ENCODE measurements at regions not wholly inside any gene's neighbourhood (a gene's known extent, or its start where the extent isn't known, plus 50 kb on each side); places are given as distances from the start of the nearest gene placed in this dataset.

- Mint-ChIP-seq H3K27ac (no peak overlapping the region), H3K4me3 (no peak overlapping the region), H3K27me3 (no peaks in the 10 kb centered on the region), H3K36me3 (no peaks in the 10 kb centered on the region), H3K9me3 (peaks cover 3% of the 10 kb centered on the region), H3K4me1 (no peaks in the 10 kb centered on the region)
- POLR2A ChIA-PET: no interaction called here
- DNase-seq (no peak), ATAC-seq (ENCODE audit: low read depth) (no peak)
Measured at GRCh38 chr4:84058201-84058600, 440.9 kb downstream of the NKX6-1 start.

GRCh38 chr4:84051639-84052038 lies 447.5 kb downstream of the NKX6-1 start:
- Mint-ChIP-seq H3K27me3 (no peaks in the 10 kb centered on the region), H3K4me3 (no peak overlapping the region), H3K9me3 (no peaks in the 10 kb centered on the region), H3K27ac (no peak overlapping the region), H3K36me3 (no peaks in the 10 kb centered on the region), H3K4me1 (no peaks in the 10 kb centered on the region)
- POLR2A ChIA-PET: no interaction called here
- DNase-seq (no peak), ATAC-seq (ENCODE audit: low read depth) (no peak)

- Mint-ChIP-seq H3K4me1 (no peaks in the 10 kb centered on the region), H3K27me3 (no peaks in the 10 kb centered on the region), H3K9me3 (no peaks in the 10 kb centered on the region), H3K27ac (no peak overlapping the region), H3K4me3 (no peak overlapping the region), H3K36me3 (no peaks in the 10 kb centered on the region)
- POLR2A ChIA-PET: no interaction called here
- no peak for ATAC-seq (ENCODE audit: low read depth)
- DNase-seq: no peak
Measured at GRCh38 chr4:84051089-84051488, 448.0 kb downstream of the NKX6-1 start.

GRCh38 chr4:84050015-84050414 lies 449.1 kb downstream of the NKX6-1 start:
- no peak overlapping the region for H3K27ac Mint-ChIP-seq
- DNase-seq (no peak), ATAC-seq (ENCODE audit: low read depth) (no peak)
- H3K9me3 Mint-ChIP-seq: no peaks in the 10 kb centered on the region
- POLR2A ChIA-PET: no interaction called here
- no peak overlapping the region for H3K4me3 Mint-ChIP-seq
- H3K36me3 Mint-ChIP-seq: no peaks in the 10 kb centered on the region
- no peaks in the 10 kb centered on the region for H3K27me3 Mint-ChIP-seq
- no peaks in the 10 kb centered on the region for H3K4me1 Mint-ChIP-seq

GRCh38 chr4:84046551-84046950 lies 452.5 kb downstream of the NKX6-1 start:
- Mint-ChIP-seq H3K4me1 (no peaks in the 10 kb centered on the region), H3K9me3 (no peaks in the 10 kb centered on the region), H3K36me3 (no peaks in the 10 kb centered on the region), H3K27ac (no peak overlapping the region), H3K27me3 (no peaks in the 10 kb centered on the region), H3K4me3 (no peak overlapping the region)
- POLR2A ChIA-PET: no interaction called here
- ATAC-seq (ENCODE audit: low read depth) (no peak), DNase-seq (no peak)

GRCh38 chr4:84041426-84041825 lies 457.7 kb downstream of the NKX6-1 start:
- no peaks in the 10 kb centered on the region for H3K9me3 Mint-ChIP-seq
- ATAC-seq (ENCODE audit: low read depth) (no peak), DNase-seq (no peak)
- H3K27me3 Mint-ChIP-seq: no peaks in the 10 kb centered on the region
- H3K36me3 Mint-ChIP-seq: no peaks in the 10 kb centered on the region
- no peak overlapping the region for H3K4me3 Mint-ChIP-seq
- POLR2A ChIA-PET: no interaction called here
- no peaks in the 10 kb centered on the region for H3K4me1 Mint-ChIP-seq
- no peak overlapping the region for H3K27ac Mint-ChIP-seq

- POLR2A ChIA-PET: no interaction called here
- no peaks in the 10 kb centered on the region for H3K27me3 Mint-ChIP-seq
- ATAC-seq (ENCODE audit: low read depth): no peak
Measured at GRCh38 chr4:84035568-84035967, 463.5 kb downstream of the NKX6-1 start.

GRCh38 chr4:84032372-84032771 lies 466.7 kb downstream of the NKX6-1 start:
- no peaks in the 10 kb centered on the region for H3K36me3 Mint-ChIP-seq
- ATAC-seq (ENCODE audit: low read depth) (no peak), DNase-seq (no peak)
- POLR2A ChIA-PET: no interaction called here
- H3K4me1 Mint-ChIP-seq: no peaks in the 10 kb centered on the region
- no peaks in the 10 kb centered on the region for H3K9me3 Mint-ChIP-seq
- no peak overlapping the region for H3K4me3 Mint-ChIP-seq
- no peaks in the 10 kb centered on the region for H3K27me3 Mint-ChIP-seq
- H3K27ac Mint-ChIP-seq: no peak overlapping the region

More at GRCh38 chr4:84035568-84035967, 463.5 kb downstream of the NKX6-1 start:
- Mint-ChIP-seq H3K27ac (no peak overlapping the region), H3K36me3 (no peaks in the 10 kb centered on the region), H3K9me3 (no peaks in the 10 kb centered on the region), H3K4me3 (no peak overlapping the region), H3K4me1 (no peaks in the 10 kb centered on the region)
- no peak for DNase-seq

- POLR2A ChIA-PET: no interaction called here
- DNase-seq: no peak
- no peaks in the 10 kb centered on the region for H3K9me3 Mint-ChIP-seq
- no peaks in the 10 kb centered on the region for H3K4me1 Mint-ChIP-seq
- H3K27me3 Mint-ChIP-seq: no peaks in the 10 kb centered on the region
- no peaks in the 10 kb centered on the region for H3K36me3 Mint-ChIP-seq
- H3K4me3 Mint-ChIP-seq: no peak overlapping the region
- no peak for ATAC-seq (ENCODE audit: low read depth)
- no peak overlapping the region for H3K27ac Mint-ChIP-seq
Measured at GRCh38 chr4:84031401-84031800, 467.7 kb downstream of the NKX6-1 start.

GRCh38 chr4:84028340-84028739 lies 470.8 kb downstream of the NKX6-1 start:
- POLR2A ChIA-PET: no interaction called here
- Mint-ChIP-seq H3K4me1 (no peaks in the 10 kb centered on the region), H3K27me3 (peaks cover 2% of the 10 kb centered on the region), H3K36me3 (no peaks in the 10 kb centered on the region), H3K27ac (no peak overlapping the region), H3K4me3 (no peak overlapping the region), H3K9me3 (no peaks in the 10 kb centered on the region)
- DNase-seq (no peak), ATAC-seq (ENCODE audit: low read depth) (no peak)

- H3K9me3 Mint-ChIP-seq: no peaks in the 10 kb centered on the region
- no peaks in the 10 kb centered on the region for H3K4me1 Mint-ChIP-seq
- POLR2A ChIA-PET: no interaction called here
- ATAC-seq (ENCODE audit: low read depth) (no peak), DNase-seq (no peak)
- no peak overlapping the region for H3K4me3 Mint-ChIP-seq
- peaks cover 2% of the 10 kb centered on the region for H3K27me3 Mint-ChIP-seq
- no peaks in the 10 kb centered on the region for H3K36me3 Mint-ChIP-seq
- H3K27ac Mint-ChIP-seq: no peak overlapping the region
Measured at GRCh38 chr4:84024405-84024804, 474.7 kb downstream of the NKX6-1 start.

GRCh38 chr4:84022564-84022963 lies 476.5 kb downstream of the NKX6-1 start:
- DNase-seq (no peak), ATAC-seq (ENCODE audit: low read depth) (no peak)
- no peak overlapping the region for H3K27ac Mint-ChIP-seq
- POLR2A ChIA-PET: no interaction called here
- no peaks in the 10 kb centered on the region for H3K9me3 Mint-ChIP-seq
- H3K4me3 Mint-ChIP-seq: no peak overlapping the region
- H3K27me3 Mint-ChIP-seq: peaks cover 2% of the 10 kb centered on the region
- no peaks in the 10 kb centered on the region for H3K4me1 Mint-ChIP-seq
- no peaks in the 10 kb centered on the region for H3K36me3 Mint-ChIP-seq

- POLR2A ChIA-PET: no interaction called here
- no peak overlapping the region for H3K27ac Mint-ChIP-seq
- ATAC-seq (ENCODE audit: low read depth) (no peak), DNase-seq (no peak)
- no peak overlapping the region for H3K4me3 Mint-ChIP-seq
- H3K4me1 Mint-ChIP-seq: no peaks in the 10 kb centered on the region
- no peaks in the 10 kb centered on the region for H3K9me3 Mint-ChIP-seq
- H3K27me3 Mint-ChIP-seq: peaks cover 2% of the 10 kb centered on the region
- no peaks in the 10 kb centered on the region for H3K36me3 Mint-ChIP-seq
Measured at GRCh38 chr4:84019626-84020025, 479.5 kb downstream of the NKX6-1 start.

GRCh38 chr4:84003046-84003445 lies 467.1 kb downstream of the GPAT3 start:
- Mint-ChIP-seq H3K27ac (no peak overlapping the region), H3K27me3 (no peaks in the 10 kb centered on the region), H3K4me3 (no peak overlapping the region), H3K36me3 (no peaks in the 10 kb centered on the region), H3K4me1 (no peaks in the 10 kb centered on the region), H3K9me3 (no peaks in the 10 kb centered on the region)
- POLR2A ChIA-PET: no interaction called here
- ATAC-seq (ENCODE audit: low read depth) (no peak), DNase-seq (no peak)

- Mint-ChIP-seq H3K4me1 (no peaks in the 10 kb centered on the region), H3K4me3 (no peak overlapping the region), H3K36me3 (no peaks in the 10 kb centered on the region), H3K27ac (no peak overlapping the region), H3K27me3 (no peaks in the 10 kb centered on the region), H3K9me3 (no peaks in the 10 kb centered on the region)
- POLR2A ChIA-PET: no interaction called here
- no peak for ATAC-seq (ENCODE audit: low read depth)
- no peak for DNase-seq
Measured at GRCh38 chr4:84001876-84002569, 466.1 kb downstream of the GPAT3 start.
